ENCODE measurements at regions not wholly inside any gene's neighbourhood (a gene's known extent, or its start where the extent isn't known, plus 50 kb on each side); places are given as distances from the start of the nearest gene placed in this dataset.

- ChIA-PET POLR2A (no interaction called here), CTCF (no interaction called here)
- DNase-seq (no peak), ATAC-seq (ENCODE audit: low read depth) (no peak)
- Mint-ChIP-seq H3K27me3 (no peaks in the 10 kb centered on the region), H3K36me3 (ENCODE audit: low read depth) (no peaks in the 10 kb centered on the region), H3K9me3 (no peaks in the 10 kb centered on the region), H3K4me3 (no peak overlapping the region), H3K4me1 (no peaks in the 10 kb centered on the region), H3K27ac (no peak overlapping the region)
- no peak for TF ChIP-seq CTCF (IDR thresholded peaks at IDR 0.05)
- intact Hi-C loops (cut with micrococcal nuclease): no loop called here
Measured at GRCh38 chr6:139540276-139540675, 165.8 kb upstream of the CITED2 start.

GRCh38 chr6:139539852-139540251 lies 165.4 kb upstream of the CITED2 start:
- H3K4me3 Mint-ChIP-seq: no peak overlapping the region
- no peak overlapping the region for H3K27ac Mint-ChIP-seq
- ATAC-seq (ENCODE audit: low read depth) (no peak), DNase-seq (no peak)
- intact Hi-C loops (cut with micrococcal nuclease): no loop called here
- no peak for TF ChIP-seq CTCF (IDR thresholded peaks at IDR 0.05)
- no peaks in the 10 kb centered on the region for H3K36me3 Mint-ChIP-seq (ENCODE audit: low read depth)
- ChIA-PET CTCF (no interaction called here), POLR2A (no interaction called here)
- H3K4me1 Mint-ChIP-seq: no peaks in the 10 kb centered on the region
- H3K27me3 Mint-ChIP-seq: no peaks in the 10 kb centered on the region
- no peaks in the 10 kb centered on the region for H3K9me3 Mint-ChIP-seq

GRCh38 chr6:139538366-139538765 lies 163.9 kb upstream of the CITED2 start:
- POLR2A ChIA-PET: no interaction called here
- intact Hi-C loops (cut with micrococcal nuclease): no loop called here
- H3K36me3 Mint-ChIP-seq (ENCODE audit: low read depth): no peaks in the 10 kb centered on the region

GRCh38 chr6:139536751-139537617 lies 162.5 kb upstream of the CITED2 start:
- intact Hi-C loops (cut with micrococcal nuclease): no loop called here
- H3K27ac Mint-ChIP-seq: no peak overlapping the region
- ATAC-seq (ENCODE audit: low read depth): no peak
- ChIA-PET POLR2A (interaction anchor here (0.7 kb wide), 1 partner anchor 250 kb away, joined by 3 read pairs; no protein-coding TSS in a partner anchor), CTCF (no interaction called here)
- no peak for TF ChIP-seq CTCF (IDR thresholded peaks at IDR 0.05)
- peaks cover 3% of the 10 kb centered on the region for H3K4me1 Mint-ChIP-seq
- H3K36me3 Mint-ChIP-seq (ENCODE audit: low read depth): no peaks in the 10 kb centered on the region
- no peak for DNase-seq
- H3K27me3 Mint-ChIP-seq: no peaks in the 10 kb centered on the region
- no peaks in the 10 kb centered on the region for H3K9me3 Mint-ChIP-seq
- H3K4me3 Mint-ChIP-seq: no peak overlapping the region

More at GRCh38 chr6:139538366-139538765, 163.9 kb upstream of the CITED2 start:
- Mint-ChIP-seq H3K9me3 (no peaks in the 10 kb centered on the region), H3K27ac (no peak overlapping the region), H3K4me3 (no peak overlapping the region), H3K4me1 (peaks cover 3% of the 10 kb centered on the region), H3K27me3 (no peaks in the 10 kb centered on the region)
- ATAC-seq (ENCODE audit: low read depth) (no peak), DNase-seq (no peak)
- CTCF ChIA-PET: no interaction called here
- no peak for TF ChIP-seq CTCF (IDR thresholded peaks at IDR 0.05)

GRCh38 chr6:139534472-139535115 lies 160.1 kb upstream of the CITED2 start:
- Mint-ChIP-seq H3K27ac (no peak overlapping the region), H3K4me1 (peaks cover 3% of the 10 kb centered on the region), H3K9me3 (no peaks in the 10 kb centered on the region), H3K27me3 (no peaks in the 10 kb centered on the region), H3K4me3 (no peak overlapping the region), H3K36me3 (ENCODE audit: low read depth) (no peaks in the 10 kb centered on the region)
- DNase-seq: no peak
- POLR2A ChIA-PET: no interaction called here
- intact Hi-C loops (cut with micrococcal nuclease): no loop called here
- ATAC-seq (ENCODE audit: low read depth): no peak
- CTCF ChIA-PET: no interaction called here
- TF ChIP-seq CTCF (IDR thresholded peaks at IDR 0.05): no peak
